ENCODE measurements at regions not wholly inside any gene's neighbourhood (a gene's known extent, or its start where the extent isn't known, plus 50 kb on each side); places are given as distances from the start of the nearest gene placed in this dataset.

- DNase-seq = no peak
Measured at GRCh38 chr1:193555662-193556441, 369.4 kb upstream of the B3GALT2 start.

GRCh38 chr1:193553564-193553963, 367.2 kb upstream of the B3GALT2 start:
- DNase-seq = no peak

- no peak for DNase-seq
Measured at GRCh38 chr1:193552274-193552673, 365.9 kb upstream of the B3GALT2 start.

- no peak for DNase-seq
Measured at GRCh38 chr1:193549081-193549480, 362.7 kb upstream of the B3GALT2 start.

- no peak for DNase-seq
Measured at GRCh38 chr1:193545171-193545570, 358.8 kb upstream of the B3GALT2 start.

- DNase-seq = no peak
Measured at GRCh38 chr1:193543259-193543658, 356.8 kb upstream of the B3GALT2 start.

- DNase-seq = no peak
Measured at GRCh38 chr1:193542690-193543089, 356.3 kb upstream of the B3GALT2 start.

GRCh38 chr1:193540511-193540910, 354.1 kb upstream of the B3GALT2 start:
- no peak for DNase-seq

- no peak for DNase-seq
Measured at GRCh38 chr1:193539731-193540459, 353.5 kb upstream of the B3GALT2 start.

- DNase-seq = no peak
Measured at GRCh38 chr1:193538680-193539079, 352.3 kb upstream of the B3GALT2 start.

GRCh38 chr1:193538003-193538354, 351.6 kb upstream of the B3GALT2 start:
- no peak for DNase-seq

- DNase-seq = no peak
Measured at GRCh38 chr1:193537266-193538002, 351.0 kb upstream of the B3GALT2 start.

- no peak for DNase-seq
Measured at GRCh38 chr1:193533853-193534252, 347.4 kb upstream of the B3GALT2 start.

GRCh38 chr1:193525917-193526710, 339.7 kb upstream of the B3GALT2 start:
- DNase-seq = no peak

- no peak for DNase-seq
Measured at GRCh38 chr1:193525411-193525810, 339.0 kb upstream of the B3GALT2 start.

- no peak for DNase-seq
Measured at GRCh38 chr1:193524616-193525015, 338.2 kb upstream of the B3GALT2 start.

- DNase-seq = no peak
Measured at GRCh38 chr1:193524021-193524420, 337.6 kb upstream of the B3GALT2 start.

GRCh38 chr1:193520472-193520871, 334.1 kb upstream of the B3GALT2 start:
- no peak for DNase-seq

- DNase-seq = no peak
Measured at GRCh38 chr1:193519922-193520321, 333.5 kb upstream of the B3GALT2 start.

- no peak for DNase-seq
Measured at GRCh38 chr1:193516755-193517388, 330.5 kb upstream of the B3GALT2 start.

GRCh38 chr1:193514397-193514796, 328.0 kb upstream of the B3GALT2 start:
- no peak for DNase-seq

- DNase-seq = no peak
Measured at GRCh38 chr1:193513032-193513431, 326.6 kb upstream of the B3GALT2 start.
